Breast epithelium (tissue), 4 donors: ENCODE measurements at regions not wholly inside any gene's neighbourhood (a gene's known extent, or its start where the extent isn't known, plus 50 kb on each side); places are given as distances from the start of the nearest gene placed in this dataset.

Experiments used
- DNase-seq, 2 donors: peaks; one replicate each; pipeline ENCODE4 v3.0.0-alpha.2; 2019; ENCODE audit warnings: low spot score in 2 of 2
- H3K27ac ChIP-seq, 2 donors: fragments of 200-600 bp; sonication (generic) in 1 of 2; one replicate each; pipeline ENCODE4 v1.5.1; 2016 to 2019; ENCODE audit warnings: mild to moderate bottlenecking in 1 of 2
- H3K27me3 ChIP-seq, 2 donors: fragments of 200-600 bp; sonication (generic) in 1 of 2; one replicate each; pipeline versions ENCODE4 v1.5.1 to v1.6.0; 2017 to 2019; ENCODE audit warnings: control low read depth in 1 of 2, mild to moderate bottlenecking in 1 of 2
- H3K36me3 ChIP-seq: fragments of 200-600 bp; one replicate; pipeline ENCODE4 v1.5.1; 2019
- H3K4me1 ChIP-seq, 2 donors: fragments of 200-600 bp; sonication (generic); one replicate each; pipeline ENCODE4 v1.5.1; 2016 to 2019; ENCODE audit warnings: control low read depth in 1 of 2
- H3K4me3 ChIP-seq, 3 donors: fragments of 200-600 bp; sonication (generic); 1 replicate in 2 of 3; 2 replicates in 1 of 3; pipeline ENCODE4 v1.5.1; 2016 to 2019; ENCODE audit warnings: mild to moderate bottlenecking in 3 of 3, moderate library complexity in 2 of 3
- H3K9me3 ChIP-seq, 2 donors: fragments of 200-600 bp; sonication (generic) in 1 of 2; one replicate each; pipeline ENCODE4 v1.5.1; 2016 to 2019; ENCODE audit warnings: control low read depth in 1 of 2
- POLR2A ChIP-seq: fragments of 450-650 bp; IDR thresholded peaks from one replicate; pipeline ENCODE4 v1.6.1; 2016; ENCODE audit warnings: antibody characterized with exemption, mild to moderate bottlenecking, moderate library complexity
- POLR2AphosphoS5 ChIP-seq, 3 donors: sonication (generic); formaldehyde crosslinking; IDR thresholded peaks; one replicate each; pipeline ENCODE4 v1.6.1; 2017; ENCODE audit warnings: antibody characterized with exemption in 3 of 3
- intact Hi-C: fragments of 100-400 bp; cut with DNase I; formaldehyde crosslinking; loops from one replicate; pipeline ENCODE4 v1.15.1; 2023; ENCODE audit warnings: low total_unique reads
- TF ChIP-seq, protein P1 (sequence below), 3 donors: fragments of 450-650 bp; IDR thresholded peaks; one replicate each; pipeline ENCODE4 v1.5.1; 2016 to 2017; ENCODE audit warnings: antibody characterized with exemption in 3 of 3, mild to moderate bottlenecking in 3 of 3, moderate library complexity in 3 of 3

GRCh38 chr6:166025149-166025898 lies 142.3 kb downstream of the TBXT start:
- Histone ChIP-seq H3K27me3 (no peaks in the 10 kb centered on the region), H3K4me3 (no peak overlapping the region), H3K36me3 (no peaks in the 10 kb centered on the region), H3K4me1 (no peaks in the 10 kb centered on the region), H3K27ac (no peak overlapping the region), H3K9me3 (peaks cover 0 to 9% of the 10 kb centered on the region in 2 donors)
- DNase-seq, result no peak
- TF ChIP-seq POLR2AphosphoS5 (IDR thresholded peaks at IDR 0.05) (no peak), POLR2A (no peak)
- TF ChIP-seq, protein P1, sequence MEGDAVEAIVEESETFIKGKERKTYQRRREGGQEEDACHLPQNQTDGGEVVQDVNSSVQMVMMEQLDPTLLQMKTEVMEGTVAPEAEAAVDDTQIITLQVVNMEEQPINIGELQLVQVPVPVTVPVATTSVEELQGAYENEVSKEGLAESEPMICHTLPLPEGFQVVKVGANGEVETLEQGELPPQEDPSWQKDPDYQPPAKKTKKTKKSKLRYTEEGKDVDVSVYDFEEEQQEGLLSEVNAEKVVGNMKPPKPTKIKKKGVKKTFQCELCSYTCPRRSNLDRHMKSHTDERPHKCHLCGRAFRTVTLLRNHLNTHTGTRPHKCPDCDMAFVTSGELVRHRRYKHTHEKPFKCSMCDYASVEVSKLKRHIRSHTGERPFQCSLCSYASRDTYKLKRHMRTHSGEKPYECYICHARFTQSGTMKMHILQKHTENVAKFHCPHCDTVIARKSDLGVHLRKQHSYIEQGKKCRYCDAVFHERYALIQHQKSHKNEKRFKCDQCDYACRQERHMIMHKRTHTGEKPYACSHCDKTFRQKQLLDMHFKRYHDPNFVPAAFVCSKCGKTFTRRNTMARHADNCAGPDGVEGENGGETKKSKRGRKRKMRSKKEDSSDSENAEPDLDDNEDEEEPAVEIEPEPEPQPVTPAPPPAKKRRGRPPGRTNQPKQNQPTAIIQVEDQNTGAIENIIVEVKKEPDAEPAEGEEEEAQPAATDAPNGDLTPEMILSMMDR (IDR thresholded peaks at IDR 0.05), result no peak
- intact Hi-C loops, result no loop called here

GRCh38 chr6:166024252-166024651 lies 143.4 kb downstream of the TBXT start:
- intact Hi-C loops, result no loop called here
- Histone ChIP-seq H3K4me1 (no peaks in the 10 kb centered on the region), H3K27me3 (peaks cover 0 to 3% of the 10 kb centered on the region in 2 donors), H3K4me3 (no peak overlapping the region), H3K36me3 (no peaks in the 10 kb centered on the region), H3K9me3 (peaks cover 0 to 9% of the 10 kb centered on the region in 2 donors), H3K27ac (no peak overlapping the region)
- no peak for TF ChIP-seq POLR2AphosphoS5 (IDR thresholded peaks at IDR 0.05)
- no peak for TF ChIP-seq POLR2A
- TF ChIP-seq, protein P1 (IDR thresholded peaks at IDR 0.05), result no peak
- DNase-seq, result no peak

DNA sequence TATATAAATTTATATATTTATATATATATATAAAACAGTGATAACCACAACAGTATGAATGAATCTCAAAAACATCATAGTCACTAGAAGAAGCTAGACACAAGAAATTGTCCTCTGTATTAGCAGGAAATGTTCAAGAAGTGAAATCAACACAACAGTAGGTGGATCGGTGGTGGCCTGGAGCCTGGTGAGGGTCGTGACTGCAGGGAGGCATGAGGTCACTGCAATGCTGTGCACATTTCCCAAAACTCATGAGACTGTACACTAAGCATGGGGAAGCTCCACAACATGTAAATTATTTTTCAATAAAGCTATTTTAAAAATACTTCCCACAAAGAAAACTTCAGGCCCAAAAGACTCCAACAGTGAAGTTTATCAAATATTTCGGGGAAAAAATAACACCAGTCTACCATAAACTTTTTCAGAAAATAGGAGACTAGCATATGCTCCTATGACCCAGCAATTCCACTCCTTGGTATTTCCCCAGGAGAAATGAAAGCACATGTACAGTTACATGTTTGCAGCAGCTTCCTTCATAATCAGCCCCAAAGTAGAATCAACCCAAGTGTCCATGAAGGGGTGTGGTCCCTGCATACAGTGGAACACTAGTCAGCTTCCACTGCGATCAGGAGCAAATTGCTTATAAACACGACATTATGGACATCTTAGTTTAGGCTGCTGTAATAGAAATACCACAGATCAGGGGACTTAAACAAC lies 144.2 kb downstream of the TBXT start:
- Histone ChIP-seq H3K27ac (no peak overlapping the region), H3K9me3 (peaks cover 0 to 9% of the 10 kb centered on the region in 2 donors), H3K27me3 (peaks cover 0 to 4% of the 10 kb centered on the region in 2 donors), H3K36me3 (no peaks in the 10 kb centered on the region), H3K4me1 (no peaks in the 10 kb centered on the region), H3K4me3 (no peak overlapping the region)
- DNase-seq, result no peak
- TF ChIP-seq POLR2AphosphoS5 (IDR thresholded peaks at IDR 0.05) (no peak), POLR2A (no peak)
- TF ChIP-seq, protein P1 (IDR thresholded peaks at IDR 0.05), result no peak
- intact Hi-C loops, result no loop called here

DNA sequence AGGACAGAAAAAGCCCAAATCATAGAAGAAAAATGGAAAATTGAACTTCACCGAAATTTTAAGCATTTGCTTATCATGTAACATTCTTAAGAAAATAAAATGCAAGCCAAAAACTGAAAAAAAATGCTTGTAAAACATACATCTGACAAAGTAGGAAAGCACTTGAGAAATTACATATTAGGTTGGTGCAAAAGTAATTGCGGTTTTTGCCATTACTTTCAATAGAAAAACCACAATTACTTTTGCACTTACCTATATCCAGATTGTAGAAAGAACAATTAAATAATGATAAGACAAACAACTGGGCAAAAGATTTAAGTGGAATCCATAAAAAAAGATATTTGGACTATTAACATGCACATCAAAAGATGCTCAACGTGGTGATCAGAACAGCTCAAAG lies 146.2 kb downstream of the TBXT start:
- no peak for DNase-seq
- intact Hi-C loops, result no loop called here
- H3K4me1 ChIP-seq, result no peaks in the 10 kb centered on the region
- peaks cover 0 to 4% of the 10 kb centered on the region in 2 donors for H3K27me3 ChIP-seq
- H3K4me3 ChIP-seq, result no peak overlapping the region
- peaks cover 0 to 22% of the 10 kb centered on the region in 2 donors for H3K9me3 ChIP-seq
- H3K36me3 ChIP-seq, result no peaks in the 10 kb centered on the region
- TF ChIP-seq POLR2A, result no peak
- TF ChIP-seq, protein P1 (IDR thresholded peaks at IDR 0.05), result no peak
- TF ChIP-seq POLR2AphosphoS5 (IDR thresholded peaks at IDR 0.05), result no peak
- no peak overlapping the region for H3K27ac ChIP-seq

DNA sequence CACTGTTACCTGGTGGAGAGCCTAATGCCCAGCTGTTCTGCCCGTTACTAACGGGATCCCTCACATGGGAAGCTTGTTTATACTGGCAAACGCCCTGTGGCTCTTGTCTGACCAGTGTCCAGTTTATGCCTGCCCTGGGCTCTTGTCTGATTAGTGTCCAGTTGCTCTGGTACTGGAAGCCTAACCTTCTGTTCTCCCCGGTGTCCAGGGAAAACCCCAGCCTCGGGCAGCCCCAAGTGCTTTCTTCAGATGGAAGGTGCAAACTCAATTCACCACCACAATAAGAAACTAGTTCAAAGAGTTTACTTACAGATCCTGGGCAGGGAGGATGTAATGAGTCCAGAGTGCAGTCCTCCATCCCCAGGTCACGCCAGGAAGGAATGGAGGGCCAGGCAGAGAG lies 148.4 kb downstream of the TBXT start:
- Histone ChIP-seq H3K4me3 (no peak overlapping the region), H3K4me1 (no peaks in the 10 kb centered on the region), H3K9me3 (peaks cover 0 to 26% of the 10 kb centered on the region in 2 donors), H3K27ac (no peak overlapping the region), H3K36me3 (no peaks in the 10 kb centered on the region), H3K27me3 (peaks cover 0 to 4% of the 10 kb centered on the region in 2 donors)
- intact Hi-C loops, result no loop called here
- DNase-seq, result no peak
- no peak for TF ChIP-seq POLR2AphosphoS5 (IDR thresholded peaks at IDR 0.05)
- no peak for TF ChIP-seq POLR2A
- TF ChIP-seq, protein P1 (IDR thresholded peaks at IDR 0.05), result no peak
